GM18870 (cell line): ENCODE measurements at regions not wholly inside any gene's neighbourhood (a gene's known extent, or its start where the extent isn't known, plus 50 kb on each side); places are given as distances from the start of the nearest gene placed in this dataset.
"Not testable (repeated sequence)": the region's sequence is repeated elsewhere in the genome, so short reads cannot be mapped to it uniquely, and the experiment has no call there.

Source experiments
- ATAC-seq: cut with Tn5 transposase; IDR thresholded peaks from one replicate; pipeline ENCODE4 v1.9.1; 2021; ENCODE audit warnings: moderate library complexity; ENCODE audit not compliant: unreplicated experiment

- no peak for ATAC-seq
Observed at GRCh38 chr11:106482917-106483785, 405.7 kb downstream of the AASDHPPT start.

GRCh38 chr11:106491751-106492150 lies 414.3 kb downstream of the AASDHPPT start:
- no peak for ATAC-seq

GRCh38 chr11:106493751-106494150 lies 416.3 kb downstream of the AASDHPPT start:
- no peak for ATAC-seq

GRCh38 chr11:106495046-106495445 lies 417.6 kb downstream of the AASDHPPT start:
- no peak for ATAC-seq

GRCh38 chr11:106496677-106497076 lies 419.2 kb downstream of the AASDHPPT start:
- ATAC-seq, result no peak

GRCh38 chr11:106497321-106497720 lies 419.9 kb downstream of the AASDHPPT start:
- no peak for ATAC-seq

GRCh38 chr11:106497822-106498221 lies 420.4 kb downstream of the AASDHPPT start:
- ATAC-seq, result no peak

GRCh38 chr11:106503901-106504300 lies 426.4 kb downstream of the AASDHPPT start:
- ATAC-seq, result no peak

- ATAC-seq, result no peak
Observed at GRCh38 chr11:106507645-106508306, 430.3 kb downstream of the AASDHPPT start.

GRCh38 chr11:106514706-106515105 lies 437.2 kb downstream of the AASDHPPT start:
- ATAC-seq, result no peak

GRCh38 chr11:106517426-106517825 lies 440.0 kb downstream of the AASDHPPT start:
- ATAC-seq, result no peak

GRCh38 chr11:106520146-106520912 lies 442.9 kb downstream of the AASDHPPT start:
- ATAC-seq, result no peak

GRCh38 chr11:106520920-106521319 lies 443.5 kb downstream of the AASDHPPT start:
- no peak for ATAC-seq

GRCh38 chr11:106523171-106523570 lies 445.7 kb downstream of the AASDHPPT start:
- no peak for ATAC-seq

- no peak for ATAC-seq
Observed at GRCh38 chr11:106523921-106524320, 446.5 kb downstream of the AASDHPPT start.

- ATAC-seq, result no peak
Observed at GRCh38 chr11:106524436-106524835, 447.0 kb downstream of the AASDHPPT start.

GRCh38 chr11:106531648-106532047 lies 454.2 kb downstream of the AASDHPPT start:
- ATAC-seq, result not testable (repeated sequence)

- ATAC-seq, result no peak
Observed at GRCh38 chr11:106533046-106533445, 455.6 kb downstream of the AASDHPPT start.

- no peak for ATAC-seq
Observed at GRCh38 chr11:106540001-106540400, 462.5 kb downstream of the AASDHPPT start.

- no peak for ATAC-seq
Observed at GRCh38 chr11:106548406-106548805, 469.9 kb downstream of the GUCY1A2 start.
